CD4-positive, alpha-beta memory T cell (primary cell): ENCODE measurements at regions not wholly inside any gene's neighbourhood (a gene's known extent, or its start where the extent isn't known, plus 50 kb on each side); places are given as distances from the start of the nearest gene placed in this dataset.

Experiments used
- CTCF ChIA-PET: fragments of 350-600 bp; sonication (Branson Sonifier 250); formaldehyde crosslinking; loops from one replicate; lab custom pipeline; 2021; ENCODE audit warnings: inconsistent platforms; ENCODE audit not compliant: partially characterized antibody; lab: Charles Lee
- POLR2A ChIA-PET: fragments of 350-600 bp; sonication (Branson Sonifier 250); formaldehyde crosslinking; loops from one replicate; lab custom pipeline; 2021; ENCODE audit not compliant: partially characterized antibody; lab: Charles Lee
- DNase-seq, 5 donors: peaks; one replicate each; pipeline versions ENCODE4 v3.0.0 to v3.0.0-alpha.2; 2020 to 2022; ENCODE audit warnings: mixed read lengths in 1 of 5
- H3K27ac ChIP-seq: one replicate; pipeline ENCODE4 v1.7.0; 2013; ENCODE audit warnings: low read depth, low read length
- H3K27me3 ChIP-seq: 2 replicates; pipeline ENCODE4 v1.7.0; 2013; ENCODE audit warnings: mild to moderate bottlenecking, low read length, moderate library complexity; ENCODE audit not compliant: insufficient read depth
- H3K36me3 ChIP-seq: 2 replicates; pipeline ENCODE4 v1.7.0; 2013; ENCODE audit warnings: mild to moderate bottlenecking, low read length, moderate library complexity; ENCODE audit not compliant: insufficient read depth
- H3K4me1 ChIP-seq: 2 replicates; pipeline ENCODE4 v1.7.0; 2013; ENCODE audit warnings: mild to moderate bottlenecking, low read length, moderate library complexity; ENCODE audit not compliant: insufficient read depth
- H3K4me3 ChIP-seq, 2 donors: one replicate each; pipeline ENCODE4 v1.7.0; 2013; ENCODE audit warnings: low read length in 2 of 2, mild to moderate bottlenecking in 1 of 2
- H3K9me3 ChIP-seq, 2 donors: one replicate each; pipeline ENCODE4 v1.7.0; 2013; ENCODE audit warnings: low read length in 2 of 2, control low read depth in 1 of 2; ENCODE audit not compliant: control insufficient read depth in 1 of 2
- H3K27ac Mint-ChIP-seq, 7 donors: one replicate each; pipeline ENCODE4 v1.8.0; 2020 to 2021; ENCODE audit warnings: mixed read lengths in 7 of 7, mild to moderate bottlenecking in 6 of 7, inconsistent platforms in 3 of 7, moderate library complexity in 3 of 7
- H3K27me3 Mint-ChIP-seq, 2 donors: one replicate each; pipeline ENCODE4 v1.8.0; 2020 to 2021; ENCODE audit warnings: mixed read lengths in 2 of 2
- H3K36me3 Mint-ChIP-seq, 2 donors: one replicate each; pipeline ENCODE4 v1.8.0; 2020 to 2021; ENCODE audit warnings: mixed read lengths in 2 of 2, inconsistent platforms in 1 of 2, mild to moderate bottlenecking in 1 of 2
- H3K4me1 Mint-ChIP-seq, 4 donors: one replicate each; pipeline ENCODE4 v1.8.0; 2020 to 2021; ENCODE audit warnings: mixed read lengths in 4 of 4, mild to moderate bottlenecking in 1 of 4
- H3K4me3 Mint-ChIP-seq, 8 donors: one replicate each; pipeline ENCODE4 v1.8.0; 2020 to 2021; ENCODE audit warnings: mixed read lengths in 8 of 8, mild to moderate bottlenecking in 7 of 8, moderate library complexity in 6 of 8, inconsistent platforms in 3 of 8
- H3K9me3 Mint-ChIP-seq, 8 donors: one replicate each; pipeline ENCODE4 v1.8.0; 2020 to 2021; ENCODE audit warnings: mixed read lengths in 8 of 8, mild to moderate bottlenecking in 5 of 8, inconsistent platforms in 3 of 8, moderate library complexity in 1 of 8
- intact Hi-C: fragments of 100-400 bp; cut with micrococcal nuclease; formaldehyde crosslinking; loops from one replicate; pipeline ENCODE4 v1.15.1; 2023

DNA sequence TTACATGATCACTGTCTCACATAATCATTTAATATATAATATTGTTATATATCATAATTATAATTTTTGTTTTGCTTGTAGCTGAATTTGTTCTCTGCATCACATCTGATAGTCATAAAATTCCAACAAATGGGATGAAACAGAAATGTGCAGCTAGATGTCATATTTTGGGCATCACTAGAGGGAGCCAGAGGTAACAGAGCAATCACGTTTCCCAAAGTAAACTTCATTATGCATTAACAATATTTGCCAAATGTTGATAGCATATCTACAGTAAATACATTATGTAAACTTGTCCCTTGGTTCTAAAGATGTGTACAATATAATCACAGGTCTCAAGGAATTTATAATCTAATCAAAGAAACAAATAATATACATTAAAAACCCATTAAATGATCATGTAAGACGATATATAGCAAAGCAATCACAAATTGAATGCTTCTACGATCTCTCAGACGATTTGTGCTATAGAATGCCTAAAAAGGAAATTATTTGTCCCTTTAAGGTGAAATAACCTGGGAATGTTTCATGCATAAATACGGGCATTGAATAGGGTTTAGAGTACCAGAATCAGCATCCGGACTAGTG lies 234.2 kb upstream of the MCTP2 start:
- CTCF ChIA-PET: interaction anchor here (1.1 to 2.0 kb wide), 2 partner anchors 9 to 10 kb away, joined by 3 to 10 read pairs; no protein-coding TSS in a partner anchor
- peak in 1 of 5 donors; percentile 4 for DNase-seq
- Histone ChIP-seq H3K36me3 (no peaks in the 10 kb centered on the region), H3K9me3 (no peaks in the 10 kb centered on the region), H3K4me1 (no peaks in the 10 kb centered on the region), H3K4me3 (no peak overlapping the region), H3K27ac (no peak overlapping the region), H3K27me3 (no peaks in the 10 kb centered on the region)
- no peak overlapping the region for H3K27ac Mint-ChIP-seq
- no peaks in the 10 kb centered on the region for H3K36me3 Mint-ChIP-seq
- POLR2A ChIA-PET: no interaction called here
- H3K27me3 Mint-ChIP-seq: no peaks in the 10 kb centered on the region
- H3K4me3 Mint-ChIP-seq: no peak overlapping the region
- H3K4me1 Mint-ChIP-seq: no peaks in the 10 kb centered on the region
- H3K9me3 Mint-ChIP-seq: no peaks in the 10 kb centered on the region
- intact Hi-C loops: no loop called here

DNA sequence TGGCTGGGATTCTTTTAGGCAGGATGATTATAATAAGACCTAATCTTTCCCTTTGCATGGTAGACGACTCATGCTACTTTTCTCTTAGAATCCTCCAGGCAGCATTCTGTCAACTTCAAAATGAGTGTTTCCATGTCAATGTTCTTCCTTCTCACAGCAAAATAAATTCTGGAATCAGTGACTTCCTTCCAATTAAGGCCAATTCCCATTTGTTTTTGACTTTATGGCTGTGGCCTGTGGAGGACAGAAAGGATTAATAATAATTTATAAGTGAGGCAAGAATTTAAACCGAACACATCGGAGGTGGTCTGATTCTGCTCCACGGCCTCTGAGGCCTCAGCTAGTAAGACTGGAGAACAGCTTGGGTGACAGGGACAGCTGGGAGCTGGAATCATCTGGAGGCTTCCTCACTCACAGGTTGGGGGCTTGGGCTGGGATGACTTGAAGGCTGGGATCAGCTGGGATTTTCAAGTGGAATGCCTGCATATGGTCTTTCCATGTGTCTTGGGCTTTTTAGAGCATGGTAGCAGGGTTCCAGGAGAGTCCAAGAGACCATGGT lies 241.8 kb upstream of the MCTP2 start:
- DNase-seq: no peak
- Histone ChIP-seq H3K36me3 (no peaks in the 10 kb centered on the region), H3K27me3 (no peaks in the 10 kb centered on the region), H3K9me3 (no peaks in the 10 kb centered on the region), H3K4me3 (no peak overlapping the region), H3K27ac (no peak overlapping the region), H3K4me1 (peaks cover 22% of the 10 kb centered on the region)
- Mint-ChIP-seq H3K27me3 (no peaks in the 10 kb centered on the region), H3K27ac (no peak overlapping the region), H3K4me3 (no peak overlapping the region), H3K4me1 (peaks cover 20 to 31% (median 26%) of the 10 kb centered on the region in 4 donors), H3K9me3 (peaks cover 0 to 6% (median 0%) of the 10 kb centered on the region in 8 donors), H3K36me3 (no peaks in the 10 kb centered on the region)
- CTCF ChIA-PET: no interaction called here
- intact Hi-C loops: no loop called here
- POLR2A ChIA-PET: no interaction called here

DNA sequence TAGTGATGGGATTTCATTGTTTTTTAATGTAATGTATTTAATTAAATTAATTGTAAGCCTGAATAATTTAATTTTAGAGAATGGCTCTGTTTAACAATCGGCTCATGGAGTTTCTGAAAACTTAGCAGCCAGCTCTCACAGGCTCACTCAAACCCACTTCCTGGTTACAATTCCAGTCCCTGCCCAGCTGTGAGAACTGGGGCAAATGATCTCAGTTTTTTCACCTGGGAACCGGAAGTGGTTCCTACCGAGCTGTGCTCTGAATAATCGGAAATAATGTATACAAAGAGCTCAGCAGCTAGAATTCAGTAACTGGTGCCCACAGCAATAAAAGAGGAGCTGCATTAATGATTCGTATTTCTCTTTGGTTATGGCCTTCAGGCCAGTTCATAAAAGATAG lies 244.3 kb upstream of the MCTP2 start:
- ChIA-PET CTCF (no interaction called here), POLR2A (no interaction called here)
- intact Hi-C loops: no loop called here
- Histone ChIP-seq H3K27ac (no peak overlapping the region), H3K27me3 (no peaks in the 10 kb centered on the region), H3K4me3 (no peak overlapping the region), H3K9me3 (no peaks in the 10 kb centered on the region), H3K36me3 (no peaks in the 10 kb centered on the region), H3K4me1 (peaks cover 22% of the 10 kb centered on the region)
- peaks cover 0 to 6% (median 0%) of the 10 kb centered on the region in 8 donors for H3K9me3 Mint-ChIP-seq
- peaks cover 21 to 31% (median 26%) of the 10 kb centered on the region in 4 donors for H3K4me1 Mint-ChIP-seq
- peak overlapping the region; percentile 8 to 70 (median 37) for H3K27ac Mint-ChIP-seq
- H3K36me3 Mint-ChIP-seq: no peaks in the 10 kb centered on the region
- H3K4me3 Mint-ChIP-seq: peak overlapping the region in 5 of 8 donors; percentile 41 to 65 (median 47)
- no peaks in the 10 kb centered on the region for H3K27me3 Mint-ChIP-seq
- DNase-seq: peak; percentile 45 to 73 (median 58)

DNA sequence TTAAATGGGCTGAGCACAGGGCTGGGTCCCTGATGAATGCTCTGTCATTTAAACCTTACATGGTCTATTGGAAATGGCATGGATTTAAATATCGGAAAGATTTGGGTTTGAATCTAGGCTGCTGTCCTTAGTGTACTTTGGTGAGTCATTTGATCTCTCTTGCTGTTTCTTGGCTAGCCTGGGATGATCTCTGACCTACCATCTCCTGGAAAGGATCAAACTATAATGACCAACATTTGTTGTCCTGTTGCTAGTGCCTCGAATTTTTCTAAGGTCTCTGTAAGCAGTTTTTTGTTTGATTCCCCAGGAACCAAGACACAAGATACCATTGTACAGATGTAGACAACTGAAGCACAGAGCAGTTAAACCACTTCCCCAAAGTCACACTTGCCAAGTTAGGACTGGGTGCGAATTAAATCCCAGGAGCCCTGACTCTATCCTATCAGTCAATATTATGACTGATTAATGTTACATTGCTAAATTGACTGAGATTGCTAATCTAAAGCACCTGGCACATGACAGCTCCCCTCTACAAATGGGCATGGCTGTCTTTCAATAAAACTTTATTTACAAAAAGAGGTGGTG lies 244.9 kb upstream of the MCTP2 start:
- Histone ChIP-seq H3K27me3 (no peaks in the 10 kb centered on the region), H3K4me1 (peaks cover 22% of the 10 kb centered on the region), H3K9me3 (no peaks in the 10 kb centered on the region), H3K4me3 (no peak overlapping the region), H3K36me3 (no peaks in the 10 kb centered on the region), H3K27ac (no peak overlapping the region)
- no peaks in the 10 kb centered on the region for H3K36me3 Mint-ChIP-seq
- intact Hi-C loops: no loop called here
- peak overlapping the region in 4 of 8 donors; percentile 18 to 59 (median 48) for H3K4me3 Mint-ChIP-seq
- CTCF ChIA-PET: no interaction called here
- H3K4me1 Mint-ChIP-seq: peaks cover 21 to 31% (median 26%) of the 10 kb centered on the region in 4 donors
- peak overlapping the region in 3 of 7 donors; percentile 19 to 70 (median 39) for H3K27ac Mint-ChIP-seq
- POLR2A ChIA-PET: no interaction called here
- no peaks in the 10 kb centered on the region for H3K27me3 Mint-ChIP-seq
- peaks cover 0 to 6% (median 0%) of the 10 kb centered on the region in 8 donors for H3K9me3 Mint-ChIP-seq
- DNase-seq: peak in 1 of 5 donors; percentile 2

DNA sequence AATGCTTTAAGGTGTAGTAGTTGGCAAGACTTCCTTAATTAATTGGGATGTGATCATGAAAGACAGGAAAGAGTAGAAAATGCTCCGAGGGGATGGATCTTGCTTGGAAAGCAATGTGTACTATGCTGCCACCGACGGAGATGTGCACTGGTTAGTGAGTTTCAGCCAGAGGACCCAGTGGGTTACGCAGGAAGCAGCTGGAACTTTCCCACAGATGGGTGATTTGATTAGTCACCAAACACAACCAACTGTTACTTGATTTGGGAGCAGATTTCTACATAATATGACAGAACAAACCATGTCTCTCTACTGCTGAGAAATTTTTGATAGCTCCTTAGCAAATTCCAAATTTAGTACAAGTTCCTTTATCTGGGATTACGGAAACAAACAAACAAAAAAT lies 245.4 kb upstream of the MCTP2 start:
- ChIA-PET POLR2A (no interaction called here), CTCF (no interaction called here)
- no peaks in the 10 kb centered on the region for H3K27me3 Mint-ChIP-seq
- H3K27ac Mint-ChIP-seq: peak overlapping the region in 2 of 7 donors; percentile 66 to 67
- H3K36me3 Mint-ChIP-seq: no peaks in the 10 kb centered on the region
- Histone ChIP-seq H3K27ac (no peak overlapping the region), H3K36me3 (no peaks in the 10 kb centered on the region), H3K4me1 (peaks cover 22% of the 10 kb centered on the region), H3K27me3 (no peaks in the 10 kb centered on the region), H3K4me3 (no peak overlapping the region), H3K9me3 (no peaks in the 10 kb centered on the region)
- H3K9me3 Mint-ChIP-seq: peaks cover 0 to 6% (median 0%) of the 10 kb centered on the region in 8 donors
- no peak for DNase-seq
- intact Hi-C loops: no loop called here
- H3K4me3 Mint-ChIP-seq: peak overlapping the region in 3 of 8 donors; percentile 1 to 15 (median 12)
- peaks cover 21 to 31% (median 26%) of the 10 kb centered on the region in 4 donors for H3K4me1 Mint-ChIP-seq

DNA sequence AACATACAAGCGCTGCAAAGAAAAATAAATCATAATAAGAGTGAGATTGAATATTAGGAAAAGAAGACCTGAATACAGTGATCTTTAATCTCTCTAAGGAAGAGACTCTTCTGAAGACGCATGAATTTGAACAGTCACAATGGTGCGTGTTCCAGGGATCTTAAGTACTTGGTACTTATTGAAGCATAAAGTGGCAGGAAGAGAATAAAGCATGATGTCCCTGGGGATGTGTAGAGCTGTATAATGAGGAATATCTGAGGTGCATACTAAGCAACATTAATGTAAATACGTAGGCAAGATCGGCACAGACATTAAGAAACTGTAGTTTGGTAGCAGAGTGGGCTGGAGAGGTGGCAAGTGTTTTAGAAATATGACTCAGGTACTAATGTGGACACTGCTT lies 246.2 kb upstream of the MCTP2 start:
- CTCF ChIA-PET: no interaction called here
- Histone ChIP-seq H3K4me3 (no peak overlapping the region), H3K27me3 (no peaks in the 10 kb centered on the region), H3K36me3 (no peaks in the 10 kb centered on the region), H3K27ac (no peak overlapping the region), H3K9me3 (no peaks in the 10 kb centered on the region), H3K4me1 (peaks cover 22% of the 10 kb centered on the region)
- POLR2A ChIA-PET: no interaction called here
- no peaks in the 10 kb centered on the region for H3K27me3 Mint-ChIP-seq
- H3K27ac Mint-ChIP-seq: peak overlapping the region in 1 of 7 donors; percentile 4
- intact Hi-C loops: no loop called here
- no peaks in the 10 kb centered on the region for H3K36me3 Mint-ChIP-seq
- H3K4me3 Mint-ChIP-seq: no peak overlapping the region
- peaks cover 21 to 31% (median 26%) of the 10 kb centered on the region in 4 donors for H3K4me1 Mint-ChIP-seq
- DNase-seq: no peak
- peaks cover 0 to 6% (median 0%) of the 10 kb centered on the region in 8 donors for H3K9me3 Mint-ChIP-seq

DNA sequence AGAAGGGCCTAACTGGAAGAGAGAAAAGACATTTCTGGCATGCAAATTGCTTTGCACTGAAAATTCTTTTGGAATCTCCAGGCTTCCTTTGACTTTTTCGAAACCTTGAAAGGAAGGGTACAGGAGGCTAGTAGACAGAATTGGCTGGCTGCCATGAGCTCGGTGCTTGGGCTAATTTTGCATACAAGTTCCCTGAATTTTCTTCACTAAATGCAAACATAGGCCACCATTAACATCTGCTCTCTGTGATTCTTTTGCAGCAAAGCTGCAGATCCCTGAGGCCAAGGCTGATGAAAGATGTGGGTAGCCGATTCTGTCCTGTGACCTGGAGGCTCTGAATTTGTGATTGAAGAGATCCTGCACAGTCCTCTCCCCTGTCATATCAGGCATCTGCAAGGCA lies 247.8 kb upstream of the MCTP2 start:
- H3K36me3 ChIP-seq: no peaks in the 10 kb centered on the region
- no peak overlapping the region for H3K27ac Mint-ChIP-seq
- no peak overlapping the region for H3K4me3 Mint-ChIP-seq
- no peaks in the 10 kb centered on the region for H3K9me3 ChIP-seq
- peaks cover 0 to 6% (median 0%) of the 10 kb centered on the region in 8 donors for H3K9me3 Mint-ChIP-seq
- H3K27me3 ChIP-seq: no peaks in the 10 kb centered on the region
- DNase-seq: no peak
- no peak overlapping the region for H3K27ac ChIP-seq
- ChIA-PET POLR2A (no interaction called here), CTCF (no interaction called here)
- peaks cover 21 to 31% (median 26%) of the 10 kb centered on the region in 4 donors for H3K4me1 Mint-ChIP-seq
- intact Hi-C loops: no loop called here
- H3K27me3 Mint-ChIP-seq: no peaks in the 10 kb centered on the region
- no peaks in the 10 kb centered on the region for H3K36me3 Mint-ChIP-seq
- peaks cover 22% of the 10 kb centered on the region for H3K4me1 ChIP-seq
- H3K4me3 ChIP-seq: no peak overlapping the region
